PC-3 (cell line): ENCODE measurements at regions not wholly inside any gene's neighbourhood (a gene's known extent, or its start where the extent isn't known, plus 50 kb on each side); places are given as distances from the start of the nearest gene placed in this dataset.

Experiments used
- EZH2 ChIP-seq: fragments of 300-600 bp; sonication (generic); IDR thresholded peaks from one replicate; pipeline ENCODE4 v1.6.1; 2017; ENCODE audit warnings: antibody characterized with exemption, mild to moderate bottlenecking, low read length; ENCODE audit not compliant: unreplicated experiment
- EZH2phosphoT487 ChIP-seq: fragments of 300-600 bp; sonication (generic); IDR thresholded peaks from 2 replicates; pipeline ENCODE4 v1.6.1; 2018; ENCODE audit warnings: mild to moderate bottlenecking, antibody characterized with exemption, low read length, borderline replicate concordance
- TF ChIP-seq, protein P1 (sequence below): fragments of 300-600 bp; sonication (generic); conservative IDR thresholded peaks from 2 replicates; pipeline ENCODE4 v1.5.1; 2017; ENCODE audit warnings: antibody characterized with exemption, low read depth, mild to moderate bottlenecking, low read length

DNA sequence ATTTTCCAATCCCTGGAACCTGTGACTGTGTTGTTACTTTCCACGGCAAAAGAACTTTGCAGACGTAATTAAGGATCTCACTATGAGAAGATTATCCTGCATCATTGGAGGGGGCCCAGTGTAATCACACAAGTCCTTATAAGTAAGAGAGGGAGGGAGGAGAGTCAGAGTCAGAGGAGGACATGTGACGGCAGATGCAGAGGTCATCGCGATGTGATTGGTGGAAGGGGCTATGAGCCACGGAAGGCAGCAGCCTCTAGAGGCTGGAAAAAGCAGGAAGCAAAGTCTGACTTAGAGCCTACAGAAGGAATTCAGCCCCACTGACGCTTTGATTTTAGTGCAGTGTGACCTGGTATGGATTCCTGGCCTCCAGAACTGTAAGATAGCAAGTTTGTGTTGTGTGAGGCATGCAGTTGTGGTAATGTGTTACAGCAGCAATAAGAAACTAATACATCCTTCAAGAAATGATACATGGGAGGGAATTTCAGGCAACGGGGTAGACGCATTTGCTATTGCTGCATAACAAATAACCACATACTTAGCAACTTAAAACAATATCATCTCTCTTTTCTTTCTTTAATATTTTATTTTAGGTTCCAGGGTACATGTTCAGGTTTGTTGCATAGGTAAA, 112.7 kb upstream of the SERPINE2 start:
- TF ChIP-seq, protein P1, sequence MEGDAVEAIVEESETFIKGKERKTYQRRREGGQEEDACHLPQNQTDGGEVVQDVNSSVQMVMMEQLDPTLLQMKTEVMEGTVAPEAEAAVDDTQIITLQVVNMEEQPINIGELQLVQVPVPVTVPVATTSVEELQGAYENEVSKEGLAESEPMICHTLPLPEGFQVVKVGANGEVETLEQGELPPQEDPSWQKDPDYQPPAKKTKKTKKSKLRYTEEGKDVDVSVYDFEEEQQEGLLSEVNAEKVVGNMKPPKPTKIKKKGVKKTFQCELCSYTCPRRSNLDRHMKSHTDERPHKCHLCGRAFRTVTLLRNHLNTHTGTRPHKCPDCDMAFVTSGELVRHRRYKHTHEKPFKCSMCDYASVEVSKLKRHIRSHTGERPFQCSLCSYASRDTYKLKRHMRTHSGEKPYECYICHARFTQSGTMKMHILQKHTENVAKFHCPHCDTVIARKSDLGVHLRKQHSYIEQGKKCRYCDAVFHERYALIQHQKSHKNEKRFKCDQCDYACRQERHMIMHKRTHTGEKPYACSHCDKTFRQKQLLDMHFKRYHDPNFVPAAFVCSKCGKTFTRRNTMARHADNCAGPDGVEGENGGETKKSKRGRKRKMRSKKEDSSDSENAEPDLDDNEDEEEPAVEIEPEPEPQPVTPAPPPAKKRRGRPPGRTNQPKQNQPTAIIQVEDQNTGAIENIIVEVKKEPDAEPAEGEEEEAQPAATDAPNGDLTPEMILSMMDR: no peak
- TF ChIP-seq EZH2phosphoT487 (no peak), EZH2 (no peak)
